GM23248 (cell line): ENCODE measurements at regions not wholly inside any gene's neighbourhood (a gene's known extent, or its start where the extent isn't known, plus 50 kb on each side); places are given as distances from the start of the nearest gene placed in this dataset.

ENCODE experiments used
- EZH2 ChIP-seq: fragments of 200-600 bp; sonication (generic); IDR thresholded peaks from 2 replicates; pipeline ENCODE4 v1.6.1; 2018; ENCODE audit warnings: antibody characterized with exemption, mild to moderate bottlenecking; ENCODE audit not compliant: insufficient read depth, poor library complexity, severe bottlenecking
- EZH2phosphoT487 ChIP-seq: fragments of 200-600 bp; sonication (generic); IDR thresholded peaks from 2 replicates; pipeline ENCODE4 v1.6.1; 2018; ENCODE audit warnings: antibody characterized with exemption, moderate library complexity, mild to moderate bottlenecking, low read depth; ENCODE audit not compliant: insufficient read depth

DNA sequence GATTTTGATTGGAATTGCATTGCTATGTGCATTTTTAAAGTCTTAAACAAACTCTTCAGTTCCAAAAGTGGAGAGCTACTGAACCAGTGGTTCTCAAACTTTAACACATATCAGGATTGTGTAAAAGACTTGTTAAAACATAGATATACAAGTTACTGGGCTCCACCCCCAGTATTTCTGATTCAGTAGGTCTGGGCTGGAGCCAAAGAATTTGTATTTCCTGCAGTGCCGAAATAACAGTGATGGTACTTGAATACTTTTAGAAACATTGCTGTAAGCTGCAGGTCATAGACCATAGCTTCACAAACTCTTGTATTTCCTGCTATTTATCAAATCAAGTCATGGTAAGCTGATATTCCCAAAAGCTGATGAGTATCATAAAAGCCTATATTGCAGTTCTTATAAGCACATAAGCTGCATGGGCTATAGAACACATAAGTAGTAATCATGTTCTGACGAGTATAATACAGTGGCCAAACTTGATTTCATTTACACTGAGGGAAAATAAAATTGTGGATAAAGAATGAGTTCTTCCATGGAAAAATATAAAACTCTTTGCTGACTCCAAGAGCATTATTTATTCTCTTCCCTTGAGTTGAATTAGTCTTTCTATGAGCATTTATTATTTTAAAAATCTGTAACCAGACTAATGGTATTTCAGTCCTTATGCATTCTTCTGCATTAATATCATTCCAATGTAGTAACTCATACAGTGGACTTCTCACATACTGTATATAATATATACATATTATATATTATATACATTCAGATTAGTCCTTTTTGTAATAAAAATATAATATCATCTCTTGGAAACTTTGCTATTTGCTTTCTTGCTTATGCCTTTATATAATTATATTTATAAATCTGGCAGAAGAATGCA is 550.5 kb upstream of the AGTR1 start:
- TF ChIP-seq EZH2 = no peak
- TF ChIP-seq EZH2phosphoT487 = no peak
